ENCODE measurements at regions not wholly inside any gene's neighbourhood (a gene's known extent, or its start where the extent isn't known, plus 50 kb on each side); places are given as distances from the start of the nearest gene placed in this dataset.

DNA sequence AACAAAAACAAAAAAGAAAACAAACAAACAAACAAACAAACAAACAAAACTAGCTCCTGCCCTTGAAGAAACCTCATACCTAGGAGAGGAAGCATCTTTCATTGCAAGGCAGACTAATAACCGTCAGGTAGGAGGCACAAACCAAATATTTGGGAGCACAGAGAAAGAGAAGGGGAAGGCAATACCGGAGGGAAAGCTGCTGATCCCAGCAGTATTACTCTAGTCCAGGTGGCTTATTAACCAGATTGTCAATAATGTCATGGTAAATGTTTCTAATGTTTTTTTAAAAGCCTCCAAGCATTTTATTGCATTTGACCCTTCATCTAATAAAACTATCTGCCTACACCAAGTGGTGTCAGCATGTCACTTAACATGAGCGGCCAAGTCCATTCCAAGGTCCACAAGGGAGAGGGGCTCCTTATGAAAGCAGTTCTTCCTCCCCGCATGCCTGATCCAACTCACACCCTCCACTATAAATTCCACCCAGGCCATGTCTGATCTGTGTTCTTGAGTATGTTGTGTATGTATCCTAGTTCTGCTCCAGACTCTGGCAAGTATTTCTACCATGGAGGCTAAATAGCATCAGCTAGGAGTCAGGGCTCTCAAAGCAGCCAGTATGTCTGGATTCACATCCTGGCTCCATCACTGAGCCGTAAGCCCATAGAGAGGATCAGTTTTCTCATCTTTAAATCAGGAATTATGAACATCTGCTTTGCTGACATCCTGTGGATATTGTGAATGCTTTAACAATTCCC, 208.1 kb upstream of the TENM4 start:
- no peak for DNase-seq (ENCODE audit: low read depth, low spot score)
- TF ChIP-seq, protein P1, sequence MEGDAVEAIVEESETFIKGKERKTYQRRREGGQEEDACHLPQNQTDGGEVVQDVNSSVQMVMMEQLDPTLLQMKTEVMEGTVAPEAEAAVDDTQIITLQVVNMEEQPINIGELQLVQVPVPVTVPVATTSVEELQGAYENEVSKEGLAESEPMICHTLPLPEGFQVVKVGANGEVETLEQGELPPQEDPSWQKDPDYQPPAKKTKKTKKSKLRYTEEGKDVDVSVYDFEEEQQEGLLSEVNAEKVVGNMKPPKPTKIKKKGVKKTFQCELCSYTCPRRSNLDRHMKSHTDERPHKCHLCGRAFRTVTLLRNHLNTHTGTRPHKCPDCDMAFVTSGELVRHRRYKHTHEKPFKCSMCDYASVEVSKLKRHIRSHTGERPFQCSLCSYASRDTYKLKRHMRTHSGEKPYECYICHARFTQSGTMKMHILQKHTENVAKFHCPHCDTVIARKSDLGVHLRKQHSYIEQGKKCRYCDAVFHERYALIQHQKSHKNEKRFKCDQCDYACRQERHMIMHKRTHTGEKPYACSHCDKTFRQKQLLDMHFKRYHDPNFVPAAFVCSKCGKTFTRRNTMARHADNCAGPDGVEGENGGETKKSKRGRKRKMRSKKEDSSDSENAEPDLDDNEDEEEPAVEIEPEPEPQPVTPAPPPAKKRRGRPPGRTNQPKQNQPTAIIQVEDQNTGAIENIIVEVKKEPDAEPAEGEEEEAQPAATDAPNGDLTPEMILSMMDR (IDR thresholded peaks at IDR 0.05; ENCODE audit: low read depth, low read length) = no peak
- in situ Hi-C loops (cut with HindIII; ENCODE audit: low sequenced_read_pairs) = no loop called here
- H3K4me3 ChIP-seq (ENCODE audit: low read depth, low read length) = no peak overlapping the region

DNA sequence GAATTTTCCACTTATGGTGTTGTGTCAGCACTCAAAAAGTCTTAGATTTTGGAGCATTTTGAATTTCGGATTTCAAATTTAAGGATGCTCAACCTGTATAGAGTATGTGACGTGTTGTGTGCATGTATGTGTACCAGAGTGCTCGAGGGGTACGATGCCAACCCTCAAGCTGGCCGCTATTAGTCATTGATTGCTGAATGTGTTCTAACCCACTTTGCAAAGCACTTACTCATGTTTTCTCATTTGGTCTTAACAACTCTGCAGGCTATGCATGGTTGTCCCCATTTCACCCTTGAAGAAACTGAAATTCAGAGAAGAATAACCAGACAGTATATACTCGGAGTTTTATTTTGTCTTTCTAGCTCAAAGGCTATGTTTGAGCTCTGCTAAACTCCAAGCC, 196.4 kb upstream of the TENM4 start:
- DNase-seq (ENCODE audit: low read depth, low spot score) = no peak
- TF ChIP-seq, protein P1 (IDR thresholded peaks at IDR 0.05; ENCODE audit: low read depth, low read length) = no peak
- H3K4me3 ChIP-seq (ENCODE audit: low read depth, low read length) = no peak overlapping the region
- in situ Hi-C loops (cut with HindIII; ENCODE audit: low sequenced_read_pairs) = no loop called here

DNA sequence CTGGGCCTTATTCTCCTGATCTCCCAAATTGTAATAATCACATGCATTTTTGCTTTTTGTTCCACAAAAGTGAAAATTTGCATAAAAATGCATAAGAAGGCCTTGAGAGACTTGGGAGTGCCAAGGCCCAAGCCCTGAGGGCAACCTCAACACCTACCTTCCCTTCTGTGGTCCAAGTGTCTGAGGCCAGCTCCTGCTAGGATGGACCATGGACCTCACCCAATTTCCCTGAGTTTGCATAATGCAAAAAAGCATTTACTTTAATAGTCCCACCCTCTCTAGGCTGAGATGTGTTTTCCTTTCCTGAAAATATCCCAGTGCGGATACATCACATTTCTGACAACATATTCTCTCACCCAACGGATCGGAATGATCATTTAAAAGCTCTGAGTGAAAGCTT, 194.1 kb upstream of the TENM4 start:
- in situ Hi-C loops (cut with HindIII; ENCODE audit: low sequenced_read_pairs) = no loop called here
- TF ChIP-seq, protein P1 (IDR thresholded peaks at IDR 0.05; ENCODE audit: low read depth, low read length) = no peak
- H3K4me3 ChIP-seq (ENCODE audit: low read depth, low read length) = no peak overlapping the region
- no peak for DNase-seq (ENCODE audit: low read depth, low spot score)

DNA sequence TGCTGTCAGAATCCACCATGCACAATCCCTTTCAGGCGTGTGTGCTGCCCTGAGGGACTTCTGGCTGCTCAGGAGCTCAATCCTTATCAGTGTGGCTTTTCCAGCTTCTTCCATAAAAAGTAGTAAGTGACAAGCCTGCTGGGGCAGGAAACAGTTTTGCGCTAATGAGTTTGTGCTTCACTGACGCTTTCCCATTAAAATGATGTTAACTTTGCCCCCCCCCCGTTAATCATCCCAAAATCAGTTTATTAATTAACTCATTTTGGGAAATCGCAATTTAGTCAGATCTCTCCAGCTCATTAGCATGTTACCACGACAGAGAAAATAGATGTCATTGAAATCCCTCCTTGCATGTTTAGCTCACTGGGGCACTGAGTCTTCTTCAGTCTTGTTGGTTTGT, 186.5 kb upstream of the TENM4 start:
- no peak for DNase-seq (ENCODE audit: low read depth, low spot score)
- in situ Hi-C loops (cut with HindIII; ENCODE audit: low sequenced_read_pairs) = no loop called here
- no peak overlapping the region for H3K4me3 ChIP-seq (ENCODE audit: low read depth, low read length)
- TF ChIP-seq, protein P1 (IDR thresholded peaks at IDR 0.05; ENCODE audit: low read depth, low read length) = no peak

DNA sequence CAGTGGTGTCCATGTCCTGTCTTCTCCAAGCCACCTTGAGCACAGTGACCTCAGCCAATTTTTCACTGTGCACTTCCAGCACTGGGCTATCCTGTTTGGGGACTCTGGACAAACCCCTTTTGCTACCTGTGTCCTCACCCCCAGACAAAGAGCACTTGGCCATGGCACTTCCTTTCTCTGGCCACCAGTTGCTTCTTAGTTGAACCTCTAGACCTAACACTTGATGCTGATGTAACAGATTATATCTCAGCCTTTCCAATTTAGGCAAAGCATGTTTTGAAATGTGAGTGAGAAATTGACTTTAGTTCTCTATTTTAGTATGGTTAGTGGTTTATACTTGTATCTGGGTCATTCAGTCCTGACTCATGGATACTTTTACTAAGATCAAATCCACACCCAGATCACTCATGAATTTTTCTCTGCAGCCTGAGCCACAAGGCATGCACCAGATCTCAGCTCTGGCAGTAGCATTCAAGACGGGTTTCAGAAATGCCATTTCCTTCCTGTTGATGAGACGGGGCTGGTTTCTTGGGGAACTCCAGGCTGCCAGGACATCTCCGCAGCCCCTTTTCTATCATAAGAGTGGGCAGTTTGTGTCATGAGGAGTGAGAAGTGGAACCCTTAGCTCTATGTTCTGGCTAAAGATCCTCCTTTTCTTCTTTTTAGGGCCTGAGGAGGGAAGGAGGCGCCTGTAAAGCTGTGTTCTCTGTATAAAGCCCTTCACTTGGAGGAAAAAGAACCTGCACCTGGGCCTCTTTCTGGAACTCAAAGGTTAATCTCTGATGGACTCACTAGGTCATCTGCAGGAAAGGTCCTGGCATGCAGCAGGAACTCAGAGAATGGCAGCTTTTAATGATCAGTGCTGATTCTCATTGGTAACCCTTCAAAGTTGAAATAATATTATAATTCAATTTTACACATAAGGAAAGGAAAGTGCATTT, 185.6 kb upstream of the TENM4 start:
- TF ChIP-seq, protein P1 (IDR thresholded peaks at IDR 0.05; ENCODE audit: low read depth, low read length) = no peak
- in situ Hi-C loops (cut with HindIII; ENCODE audit: low sequenced_read_pairs) = no loop called here
- H3K4me3 ChIP-seq (ENCODE audit: low read depth, low read length) = no peak overlapping the region
- no peak for DNase-seq (ENCODE audit: low read depth, low spot score)

DNA sequence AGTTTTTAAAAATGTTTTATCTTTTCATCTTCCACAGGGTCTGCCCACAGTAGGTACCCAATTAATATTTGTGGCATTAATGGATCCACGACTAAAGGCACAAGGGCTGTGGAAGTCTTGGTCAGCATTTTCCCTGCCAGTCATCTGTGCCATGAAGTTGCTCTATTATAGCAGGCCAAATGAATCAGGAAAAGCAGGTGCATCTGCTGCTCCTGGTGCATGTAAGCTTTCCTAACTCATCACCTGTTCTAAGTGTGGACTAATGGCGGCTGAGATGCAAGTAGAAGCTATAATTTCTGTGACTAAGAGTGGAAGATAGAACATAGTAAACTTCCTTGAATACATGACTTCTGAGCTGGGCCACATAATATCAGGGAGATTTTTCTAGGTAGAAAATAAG, 182.5 kb upstream of the TENM4 start:
- DNase-seq (ENCODE audit: low read depth, low spot score) = no peak
- in situ Hi-C loops (cut with HindIII; ENCODE audit: low sequenced_read_pairs) = no loop called here
- H3K4me3 ChIP-seq (ENCODE audit: low read depth, low read length) = no peak overlapping the region
- TF ChIP-seq, protein P1 (IDR thresholded peaks at IDR 0.05; ENCODE audit: low read depth, low read length) = no peak
